ENCODE measurements at regions not wholly inside any gene's neighbourhood (a gene's known extent, or its start where the extent isn't known, plus 50 kb on each side); places are given as distances from the start of the nearest gene placed in this dataset.
"Not testable (repeated sequence)": the region's sequence is repeated elsewhere in the genome, so short reads cannot be mapped to it uniquely, and the experiment has no call there.

- no peak for TF ChIP-seq MYC (IDR thresholded peaks at IDR 0.05; ENCODE audit: low read depth, low read length)
- TF ChIP-seq CTCF (IDR thresholded peaks at IDR 0.05; ENCODE audit: low read depth, low read length) = no peak
- TF ChIP-seq POLR2A (IDR thresholded peaks at IDR 0.05; ENCODE audit: extremely low read depth, insufficient read length) = no peak
- TF ChIP-seq MAX (IDR thresholded peaks at IDR 0.05; ENCODE audit: low read depth, low read length) = no peak
- no peak overlapping the region for H3K4me3 ChIP-seq (ENCODE audit: low read depth, low read length)
- DNase-seq (ENCODE audit: low read depth) = no peak
These were observed 125.3 kb upstream of the VAMP7 start for GRCh38 chrX:155755706-155756337.

- H3K4me3 ChIP-seq (ENCODE audit: low read depth, low read length) = no peak overlapping the region
- TF ChIP-seq MYC (IDR thresholded peaks at IDR 0.05; ENCODE audit: low read depth, low read length) = no peak
- no peak for TF ChIP-seq POLR2A (IDR thresholded peaks at IDR 0.05; ENCODE audit: extremely low read depth, insufficient read length)
- no peak for TF ChIP-seq CTCF (IDR thresholded peaks at IDR 0.05; ENCODE audit: low read depth, low read length)
- no peak for TF ChIP-seq MAX (IDR thresholded peaks at IDR 0.05; ENCODE audit: low read depth, low read length)
- DNase-seq (ENCODE audit: low read depth) = no peak
These were observed 130.0 kb upstream of the VAMP7 start for GRCh38 chrX:155751131-155751530.

GRCh38 chrX:155747520-155747919 lies 133.6 kb upstream of the VAMP7 start:
- H3K4me3 ChIP-seq (ENCODE audit: low read depth, low read length) = no peak overlapping the region
- DNase-seq (ENCODE audit: low read depth) = no peak
- TF ChIP-seq POLR2A (IDR thresholded peaks at IDR 0.05; ENCODE audit: extremely low read depth, insufficient read length) (no peak), CTCF (IDR thresholded peaks at IDR 0.05; ENCODE audit: low read depth, low read length) (no peak), MAX (IDR thresholded peaks at IDR 0.05; ENCODE audit: low read depth, low read length) (no peak), MYC (IDR thresholded peaks at IDR 0.05; ENCODE audit: low read depth, low read length) (no peak)

GRCh38 chrX:155745792-155746191 lies 133.0 kb upstream of the TMLHE start:
- no peak for DNase-seq (ENCODE audit: low read depth)
- TF ChIP-seq POLR2A (IDR thresholded peaks at IDR 0.05; ENCODE audit: extremely low read depth, insufficient read length) (no peak), MAX (IDR thresholded peaks at IDR 0.05; ENCODE audit: low read depth, low read length) (no peak), CTCF (IDR thresholded peaks at IDR 0.05; ENCODE audit: low read depth, low read length) (no peak), MYC (IDR thresholded peaks at IDR 0.05; ENCODE audit: low read depth, low read length) (no peak)
- H3K4me3 ChIP-seq (ENCODE audit: low read depth, low read length) = no peak overlapping the region

- DNase-seq (ENCODE audit: low read depth) = no peak
- TF ChIP-seq MYC (IDR thresholded peaks at IDR 0.05; ENCODE audit: low read depth, low read length) (no peak), CTCF (IDR thresholded peaks at IDR 0.05; ENCODE audit: low read depth, low read length) (no peak), POLR2A (IDR thresholded peaks at IDR 0.05; ENCODE audit: extremely low read depth, insufficient read length) (no peak), MAX (IDR thresholded peaks at IDR 0.05; ENCODE audit: low read depth, low read length) (no peak)
- no peak overlapping the region for H3K4me3 ChIP-seq (ENCODE audit: low read depth, low read length)
These were observed 131.8 kb upstream of the TMLHE start for GRCh38 chrX:155744534-155744933.

GRCh38 chrX:155728335-155728734 lies 115.6 kb upstream of the TMLHE start:
- not testable (repeated sequence) for H3K4me3 ChIP-seq (ENCODE audit: low read depth, low read length); DNase-seq (ENCODE audit: low read depth)
